ENCODE measurements at regions not wholly inside any gene's neighbourhood (a gene's known extent, or its start where the extent isn't known, plus 50 kb on each side); places are given as distances from the start of the nearest gene placed in this dataset.

GRCh38 chr10:108031505-108031904 lies 867.0 kb upstream of the SORCS1 start:
- ChIA-PET POLR2A (no interaction called here), CTCF (interaction anchor here (0.9 kb wide), 1 partner anchor 11 kb away, joined by 3 read pairs; no protein-coding TSS in a partner anchor)
- no peak for DNase-seq (ENCODE audit: unreplicated experiment)
- intact Hi-C loops (cut with micrococcal nuclease): no loop called here
- Mint-ChIP-seq H3K27ac (ENCODE audit: low read depth, unreplicated experiment) (no peak overlapping the region), H3K9me3 (ENCODE audit: unreplicated experiment) (no peaks in the 10 kb centered on the region), H3K36me3 (ENCODE audit: insufficient read depth, unreplicated experiment) (no peaks in the 10 kb centered on the region), H3K4me3 (ENCODE audit: unreplicated experiment) (no peak overlapping the region), H3K4me1 (ENCODE audit: insufficient read depth, unreplicated experiment) (no peaks in the 10 kb centered on the region), H3K27me3 (ENCODE audit: insufficient read depth, unreplicated experiment) (no peaks in the 10 kb centered on the region)
- TF ChIP-seq, protein P1, sequence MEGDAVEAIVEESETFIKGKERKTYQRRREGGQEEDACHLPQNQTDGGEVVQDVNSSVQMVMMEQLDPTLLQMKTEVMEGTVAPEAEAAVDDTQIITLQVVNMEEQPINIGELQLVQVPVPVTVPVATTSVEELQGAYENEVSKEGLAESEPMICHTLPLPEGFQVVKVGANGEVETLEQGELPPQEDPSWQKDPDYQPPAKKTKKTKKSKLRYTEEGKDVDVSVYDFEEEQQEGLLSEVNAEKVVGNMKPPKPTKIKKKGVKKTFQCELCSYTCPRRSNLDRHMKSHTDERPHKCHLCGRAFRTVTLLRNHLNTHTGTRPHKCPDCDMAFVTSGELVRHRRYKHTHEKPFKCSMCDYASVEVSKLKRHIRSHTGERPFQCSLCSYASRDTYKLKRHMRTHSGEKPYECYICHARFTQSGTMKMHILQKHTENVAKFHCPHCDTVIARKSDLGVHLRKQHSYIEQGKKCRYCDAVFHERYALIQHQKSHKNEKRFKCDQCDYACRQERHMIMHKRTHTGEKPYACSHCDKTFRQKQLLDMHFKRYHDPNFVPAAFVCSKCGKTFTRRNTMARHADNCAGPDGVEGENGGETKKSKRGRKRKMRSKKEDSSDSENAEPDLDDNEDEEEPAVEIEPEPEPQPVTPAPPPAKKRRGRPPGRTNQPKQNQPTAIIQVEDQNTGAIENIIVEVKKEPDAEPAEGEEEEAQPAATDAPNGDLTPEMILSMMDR (IDR thresholded peaks at IDR 0.05; ENCODE audit: unreplicated experiment): no peak
- no TSS peak for BruUV-seq (replicated peaks)

DNA sequence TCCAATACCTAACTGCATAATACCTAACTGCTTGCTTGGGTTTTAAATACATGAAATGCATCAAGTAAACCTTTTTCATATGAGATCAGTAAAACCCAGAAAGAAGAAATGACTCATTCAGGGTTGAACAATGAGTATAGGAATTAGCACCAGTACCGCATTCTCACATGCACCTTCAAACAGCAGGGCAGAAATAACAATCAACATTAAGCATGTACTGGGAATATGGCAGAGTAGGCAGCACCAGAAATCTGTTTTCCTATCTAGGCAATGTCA lies 850.3 kb upstream of the SORCS1 start:
- no peak for DNase-seq (ENCODE audit: unreplicated experiment)
- POLR2A ChIA-PET: no interaction called here
- CTCF ChIA-PET: no interaction called here
- H3K4me1 Mint-ChIP-seq (ENCODE audit: insufficient read depth, unreplicated experiment): no peaks in the 10 kb centered on the region
- H3K27me3 Mint-ChIP-seq (ENCODE audit: insufficient read depth, unreplicated experiment): no peaks in the 10 kb centered on the region
- no peak overlapping the region for H3K4me3 Mint-ChIP-seq (ENCODE audit: unreplicated experiment)
- H3K36me3 Mint-ChIP-seq (ENCODE audit: insufficient read depth, unreplicated experiment): no peaks in the 10 kb centered on the region
- no TSS peak for BruUV-seq (replicated peaks)
- no peak overlapping the region for H3K27ac Mint-ChIP-seq (ENCODE audit: low read depth, unreplicated experiment)
- no peaks in the 10 kb centered on the region for H3K9me3 Mint-ChIP-seq (ENCODE audit: unreplicated experiment)
- TF ChIP-seq, protein P1 (IDR thresholded peaks at IDR 0.05; ENCODE audit: unreplicated experiment): no peak
- intact Hi-C loops (cut with micrococcal nuclease): no loop called here

DNA sequence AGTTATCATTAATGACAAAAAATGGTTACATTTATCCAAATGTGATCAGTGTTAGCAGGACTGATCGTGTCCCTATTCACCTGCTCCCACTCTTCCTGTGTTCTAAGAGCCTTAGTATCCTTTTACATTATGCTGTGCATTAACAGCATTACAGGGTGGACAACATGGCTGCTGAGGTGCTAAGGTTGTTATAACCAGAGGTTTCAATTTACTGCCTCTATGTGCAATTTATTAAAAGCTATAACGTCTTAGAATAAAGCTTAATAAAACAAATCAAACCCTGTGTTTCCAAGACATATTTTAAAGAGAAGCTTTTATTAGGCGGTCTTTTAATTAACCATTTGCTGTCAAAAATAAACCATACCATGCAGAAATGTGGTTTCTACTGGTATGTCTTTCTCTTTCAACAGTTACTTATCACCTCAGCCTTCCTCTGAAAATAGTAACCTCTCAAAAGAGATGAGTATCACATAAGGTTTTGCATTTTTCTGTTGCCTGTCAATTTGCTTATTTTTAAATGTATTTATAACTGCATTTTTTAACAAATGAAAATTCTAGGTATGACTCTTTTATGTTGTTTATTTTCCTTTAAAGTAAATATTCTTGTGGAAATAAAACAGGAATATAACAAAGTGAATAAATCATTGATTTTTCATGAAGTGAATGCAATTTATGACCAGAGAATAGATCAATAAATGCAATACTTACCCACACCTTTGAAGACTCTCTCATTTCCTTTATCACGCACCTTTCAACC lies 849.8 kb upstream of the SORCS1 start:
- no peaks in the 10 kb centered on the region for H3K36me3 Mint-ChIP-seq (ENCODE audit: insufficient read depth, unreplicated experiment)
- no peaks in the 10 kb centered on the region for H3K9me3 Mint-ChIP-seq (ENCODE audit: unreplicated experiment)
- intact Hi-C loops (cut with micrococcal nuclease): no loop called here
- H3K27ac Mint-ChIP-seq (ENCODE audit: low read depth, unreplicated experiment): no peak overlapping the region
- TF ChIP-seq, protein P1 (IDR thresholded peaks at IDR 0.05; ENCODE audit: unreplicated experiment): no peak
- CTCF ChIA-PET: interaction anchor here (1.0 kb wide), 1 partner anchor 82 kb away, joined by 3 read pairs; no protein-coding TSS in a partner anchor
- BruUV-seq (replicated peaks): no TSS peak
- no peak overlapping the region for H3K4me3 Mint-ChIP-seq (ENCODE audit: unreplicated experiment)
- DNase-seq (ENCODE audit: unreplicated experiment): no peak
- no peaks in the 10 kb centered on the region for H3K27me3 Mint-ChIP-seq (ENCODE audit: insufficient read depth, unreplicated experiment)
- no peaks in the 10 kb centered on the region for H3K4me1 Mint-ChIP-seq (ENCODE audit: insufficient read depth, unreplicated experiment)
- POLR2A ChIA-PET: no interaction called here

- CTCF ChIA-PET: no interaction called here
- Mint-ChIP-seq H3K4me3 (ENCODE audit: unreplicated experiment) (no peak overlapping the region), H3K27ac (ENCODE audit: low read depth, unreplicated experiment) (no peak overlapping the region), H3K4me1 (ENCODE audit: insufficient read depth, unreplicated experiment) (no peaks in the 10 kb centered on the region), H3K9me3 (ENCODE audit: unreplicated experiment) (peaks cover 10% of the 10 kb centered on the region), H3K27me3 (ENCODE audit: insufficient read depth, unreplicated experiment) (no peaks in the 10 kb centered on the region), H3K36me3 (ENCODE audit: insufficient read depth, unreplicated experiment) (no peaks in the 10 kb centered on the region)
- no TSS peak for BruUV-seq (replicated peaks)
- TF ChIP-seq, protein P1 (IDR thresholded peaks at IDR 0.05; ENCODE audit: unreplicated experiment): no peak
- intact Hi-C loops (cut with micrococcal nuclease): no loop called here
- no peak for DNase-seq (ENCODE audit: unreplicated experiment)
- POLR2A ChIA-PET: no interaction called here
Observed at GRCh38 chr10:108005627-108006026, 841.1 kb upstream of the SORCS1 start.

Measured in MCF 10A (cell line).